ENCODE measurements at regions not wholly inside any gene's neighbourhood (a gene's known extent, or its start where the extent isn't known, plus 50 kb on each side); places are given as distances from the start of the nearest gene placed in this dataset.

GRCh38 chr4:106690487-106690886 lies 321.9 kb upstream of the GIMD1 start:
- no peak overlapping the region for H2AFZ ChIP-seq (ENCODE audit: low read depth, low read length)
- TF ChIP-seq POLR2AphosphoS5 (IDR thresholded peaks at IDR 0.05; ENCODE audit: insufficient read depth, low read depth, low read length) (peak; percentile 79), JUN (IDR thresholded peaks at IDR 0.05; ENCODE audit: borderline replicate concordance, insufficient read depth, insufficient read length, low read depth) (peak; percentile 95), GATA2 (IDR thresholded peaks at IDR 0.05; ENCODE audit: insufficient read depth, insufficient read length, low read depth, low read length) (peak; percentile 97), MYC (IDR thresholded peaks at IDR 0.05; ENCODE audit: low read depth, low read length) (no peak), FOS (IDR thresholded peaks at IDR 0.05; ENCODE audit: borderline replicate concordance, insufficient read depth, low read length) (peak; percentile 78), EZH2 (IDR thresholded peaks at IDR 0.05; ENCODE audit: borderline replicate concordance, low read depth, low read length, severe bottlenecking) (no peak)
- no peak overlapping the region for H3K4me3 ChIP-seq (replicated peaks in 1 of 3; ENCODE audit: insufficient read depth in 1 of 3, low read depth in 1 of 3, low read length in 3 of 3)
- H3K4me2 ChIP-seq (ENCODE audit: insufficient read depth, low read length) = peak overlapping the region; percentile 42
- no peaks in the 10 kb centered on the region for H3K9me1 ChIP-seq (replicated peaks; ENCODE audit: control insufficient read depth, extremely low read depth, insufficient read depth, low read length)
- H3K79me2 ChIP-seq (ENCODE audit: control insufficient read depth, insufficient read depth, low read length) = no peaks in the 10 kb centered on the region
- H3K27ac ChIP-seq (ENCODE audit: insufficient read depth, low read depth, low read length) = peak overlapping the region; percentile 79
- H3K27me3 ChIP-seq (ENCODE audit: control insufficient read depth in 2 of 2, insufficient read depth in 2 of 2, low read length in 2 of 2) = no peaks in the 10 kb centered on the region
- DNase-seq (ENCODE audit: low read depth, low spot score) (peak; percentile 86), FAIRE-seq (peak; percentile 93)
- H3K9me3 ChIP-seq (replicated peaks; ENCODE audit: control insufficient read depth, insufficient read depth, low read length) = no peaks in the 10 kb centered on the region
- ChIA-PET CTCF (interaction anchor here (0.9 to 2.3 kb wide), 6 partner anchors 9 to 424 kb away, joined by 3 to 15 read pairs (median 6); no protein-coding TSS in a partner anchor), POLR2A (interaction anchor here (0.7 kb wide), 1 partner anchor 112 kb away, joined by 4 read pairs; no protein-coding TSS in a partner anchor)
- dilution Hi-C loops (cut with MboI; ENCODE audit: extremely low pct_ligation_motif_present, low sequenced_read_pairs) = no loop called here
- intact Hi-C loops (cut with micrococcal nuclease) = loop anchor here (1.0 to 5.0 kb wide), 6 partner anchors 107 to 323 kb away; partner anchors contain the start of gene GIMD1
- peaks cover 18% of the 10 kb centered on the region for H3K4me1 ChIP-seq (ENCODE audit: control insufficient read depth, extremely low read depth, insufficient read depth, low read length)
- no peak overlapping the region for H3K9ac ChIP-seq (replicated peaks; ENCODE audit: extremely low read depth, insufficient read depth, low read length)
- no peaks in the 10 kb centered on the region for H3K36me3 ChIP-seq (ENCODE audit: control insufficient read depth in 2 of 2, extremely low read depth in 1 of 2, insufficient read depth in 2 of 2, low read length in 2 of 2)
- no TSS peak for BruUV-seq (replicated peaks)
- H4K20me1 ChIP-seq (replicated peaks; ENCODE audit: control insufficient read depth, extremely low read depth, insufficient read depth, low read length) = no peaks in the 10 kb centered on the region

DNA sequence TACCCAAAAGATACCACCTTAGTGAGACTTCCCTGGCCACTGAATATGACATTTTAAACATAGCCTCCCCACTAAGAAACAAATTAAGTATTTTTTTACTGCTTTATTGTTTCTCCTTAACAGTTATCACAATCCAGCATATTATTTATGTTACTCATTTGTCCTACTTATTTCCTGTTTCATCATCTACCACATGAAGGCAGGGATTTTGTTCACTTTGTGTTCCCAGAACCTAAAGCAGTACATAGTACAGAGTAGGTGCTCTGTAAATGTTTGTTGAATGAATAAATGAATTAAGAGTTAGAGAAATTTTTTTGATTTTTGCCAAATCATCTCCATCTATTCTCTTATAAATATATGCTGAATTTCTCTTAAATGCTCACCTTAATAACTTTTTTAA lies 318.4 kb upstream of the GIMD1 start:
- intact Hi-C loops (cut with micrococcal nuclease) = no loop called here
- no peak for FAIRE-seq

More for the DNA sequence above, 318.4 kb upstream of the GIMD1 start:
- no peak overlapping the region for H3K9ac ChIP-seq (replicated peaks; ENCODE audit: extremely low read depth, insufficient read depth, low read length)
- no peaks in the 10 kb centered on the region for H3K36me3 ChIP-seq (ENCODE audit: control insufficient read depth in 2 of 2, extremely low read depth in 1 of 2, insufficient read depth in 2 of 2, low read length in 2 of 2)
- no peaks in the 10 kb centered on the region for H4K20me1 ChIP-seq (replicated peaks; ENCODE audit: control insufficient read depth, extremely low read depth, insufficient read depth, low read length)
- no peaks in the 10 kb centered on the region for H3K9me1 ChIP-seq (replicated peaks; ENCODE audit: control insufficient read depth, extremely low read depth, insufficient read depth, low read length)
- H2AFZ ChIP-seq (ENCODE audit: low read depth, low read length) = no peak overlapping the region
- H3K4me2 ChIP-seq (ENCODE audit: insufficient read depth, low read length) = no peak overlapping the region
- H3K79me2 ChIP-seq (ENCODE audit: control insufficient read depth, insufficient read depth, low read length) = no peaks in the 10 kb centered on the region
- no peak for DNase-seq (ENCODE audit: low read depth, low spot score)
- dilution Hi-C loops (cut with MboI; ENCODE audit: extremely low pct_ligation_motif_present, low sequenced_read_pairs) = no loop called here
- POLR2A ChIA-PET = no interaction called here
- TF ChIP-seq GATA2 (IDR thresholded peaks at IDR 0.05; ENCODE audit: insufficient read depth, insufficient read length, low read depth, low read length) = peak; percentile 9
- TF ChIP-seq POLR2A (IDR thresholded peaks at IDR 0.05; ENCODE audit: low read depth, low read length) = no peak
- TF ChIP-seq, protein P1, sequence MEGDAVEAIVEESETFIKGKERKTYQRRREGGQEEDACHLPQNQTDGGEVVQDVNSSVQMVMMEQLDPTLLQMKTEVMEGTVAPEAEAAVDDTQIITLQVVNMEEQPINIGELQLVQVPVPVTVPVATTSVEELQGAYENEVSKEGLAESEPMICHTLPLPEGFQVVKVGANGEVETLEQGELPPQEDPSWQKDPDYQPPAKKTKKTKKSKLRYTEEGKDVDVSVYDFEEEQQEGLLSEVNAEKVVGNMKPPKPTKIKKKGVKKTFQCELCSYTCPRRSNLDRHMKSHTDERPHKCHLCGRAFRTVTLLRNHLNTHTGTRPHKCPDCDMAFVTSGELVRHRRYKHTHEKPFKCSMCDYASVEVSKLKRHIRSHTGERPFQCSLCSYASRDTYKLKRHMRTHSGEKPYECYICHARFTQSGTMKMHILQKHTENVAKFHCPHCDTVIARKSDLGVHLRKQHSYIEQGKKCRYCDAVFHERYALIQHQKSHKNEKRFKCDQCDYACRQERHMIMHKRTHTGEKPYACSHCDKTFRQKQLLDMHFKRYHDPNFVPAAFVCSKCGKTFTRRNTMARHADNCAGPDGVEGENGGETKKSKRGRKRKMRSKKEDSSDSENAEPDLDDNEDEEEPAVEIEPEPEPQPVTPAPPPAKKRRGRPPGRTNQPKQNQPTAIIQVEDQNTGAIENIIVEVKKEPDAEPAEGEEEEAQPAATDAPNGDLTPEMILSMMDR (IDR thresholded peaks at IDR 0.05; ENCODE audit: extremely low read depth in 1 of 2, insufficient read depth in 1 of 2, low read depth in 1 of 2, low read length in 2 of 2) = no peak
- H3K27me3 ChIP-seq (ENCODE audit: control insufficient read depth in 2 of 2, insufficient read depth in 2 of 2, low read length in 2 of 2) = no peaks in the 10 kb centered on the region
- H3K4me3 ChIP-seq (replicated peaks in 1 of 3; ENCODE audit: insufficient read depth in 1 of 3, low read depth in 1 of 3, low read length in 3 of 3) = no peak overlapping the region
- CTCF ChIA-PET = interaction anchor here (1.0 kb wide), 1 partner anchor 114 kb away, joined by 3 read pairs; no protein-coding TSS in a partner anchor
- no peaks in the 10 kb centered on the region for H3K9me3 ChIP-seq (replicated peaks; ENCODE audit: control insufficient read depth, insufficient read depth, low read length)
- H3K4me1 ChIP-seq (ENCODE audit: control insufficient read depth, extremely low read depth, insufficient read depth, low read length) = peaks cover 18% of the 10 kb centered on the region
- no peak overlapping the region for H3K27ac ChIP-seq (ENCODE audit: insufficient read depth, low read depth, low read length)
- no TSS peak for BruUV-seq (replicated peaks)

All from endothelial cell of umbilical vein (primary cell).